BLaER1 treated with 17β-estradiol and CSF1 and Interleukin-3, amounts not matched to agents 10 nM and 100 nM (cell line): ENCODE measurements at regions not wholly inside any gene's neighbourhood (a gene's known extent, or its start where the extent isn't known, plus 50 kb on each side); places are given as distances from the start of the nearest gene placed in this dataset.

Experiments
- H3K27ac ChIP-seq, 11 experiments: shearing (Covaris generic); formaldehyde crosslinking; 2 replicates each; pipeline ENCODE4 v1.8.1; 2022
- H3K27me3 ChIP-seq, 11 experiments: shearing (Covaris generic); formaldehyde crosslinking; 2 replicates each; pipeline ENCODE4 v1.8.1; 2022
- H3K36me3 ChIP-seq, 11 experiments: shearing (Covaris generic); formaldehyde crosslinking; 2 replicates each; pipeline ENCODE4 v1.8.1; 2022
- H3K4me1 ChIP-seq, 10 experiments: shearing (Covaris generic); formaldehyde crosslinking; 2 replicates each; pipeline ENCODE4 v1.8.1; 2022
- H3K4me2 ChIP-seq, 11 experiments: shearing (Covaris generic); formaldehyde crosslinking; 2 replicates each; pipeline ENCODE4 v1.8.1; 2022
- H3K4me3 ChIP-seq, 10 experiments: shearing (Covaris generic); formaldehyde crosslinking; 2 replicates each; pipeline ENCODE4 v1.8.1; 2022
- H3K9ac ChIP-seq, 11 experiments: shearing (Covaris generic); formaldehyde crosslinking; 2 replicates each; pipeline ENCODE4 v1.8.1; 2022
- H3K9me3 ChIP-seq, 11 experiments: shearing (Covaris generic); formaldehyde crosslinking; replicated peaks in 1 of 11; 2 replicates each; pipeline ENCODE4 v1.8.1; 2022
- H4K20me1 ChIP-seq, 11 experiments: shearing (Covaris generic); formaldehyde crosslinking; 2 replicates each; pipeline ENCODE4 v1.8.1; 2022
- Cebpa-rat ChIP-seq, 11 experiments: shearing (Covaris generic); IDR thresholded peaks; 2 replicates each; pipeline ENCODE4 v1.8.1; 2022

- Histone ChIP-seq H3K4me1 (peaks cover 3 to 27% (median 20%) of the 10 kb centered on the region in 10 experiments; a peak in 18 of 20 replicates), H3K9me3 (peaks cover 0 to 11% (median 6%) of the 10 kb centered on the region in 11 experiments; a peak in 10 of 22 replicates), H3K27ac (no peak overlapping the region), H3K4me3 (no peak overlapping the region), H3K36me3 (no peaks in the 10 kb centered on the region), H3K27me3 (peaks cover 6 to 27% (median 16%) of the 10 kb centered on the region in 11 experiments; a peak in 20 of 22 replicates), H3K4me2 (no peak overlapping the region), H3K9ac (no peak overlapping the region), H4K20me1 (peaks cover 0 to 50% (median 0%) of the 10 kb centered on the region in 11 experiments; a peak in 9 of 22 replicates)
- no peak for TF ChIP-seq Cebpa-rat (IDR thresholded peaks at IDR 0.05)
Observed at GRCh38 chr20:62543470-62544302, 67.9 kb upstream of the GATA5 start.

DNA sequence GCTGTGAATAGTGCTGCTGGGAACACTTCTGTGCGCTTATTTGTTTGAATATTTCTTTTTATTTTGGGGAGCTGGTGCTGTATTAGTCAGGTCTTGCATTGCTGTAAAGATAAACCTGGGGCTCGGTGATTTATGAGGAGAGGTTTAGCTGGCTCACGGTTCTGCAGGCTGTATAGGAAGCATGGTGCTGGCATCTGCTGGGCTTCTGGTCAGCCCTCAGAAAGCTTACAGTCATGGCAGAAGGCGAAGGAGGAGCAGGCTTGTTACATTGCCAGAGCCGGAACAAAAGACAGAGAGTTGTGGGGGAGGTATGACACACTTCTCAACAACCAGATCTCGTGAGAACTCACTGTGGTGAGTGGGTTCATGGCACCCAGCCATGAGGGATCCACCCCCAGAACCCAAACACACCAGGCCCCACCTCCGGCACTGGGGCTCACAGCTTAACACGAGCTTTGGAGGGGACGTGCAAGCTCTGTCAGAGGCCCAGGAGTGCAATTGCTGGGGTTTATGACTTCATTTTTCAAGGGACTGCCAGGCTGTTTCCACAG, 68.8 kb upstream of the GATA5 start:
- H3K27ac ChIP-seq: no peak overlapping the region
- no peaks in the 10 kb centered on the region for H3K36me3 ChIP-seq
- TF ChIP-seq Cebpa-rat (IDR thresholded peaks at IDR 0.05): no peak
- peaks cover 0 to 59% (median 8%) of the 10 kb centered on the region in 11 experiments; a peak in 12 of 22 replicates for H4K20me1 ChIP-seq
- H3K4me2 ChIP-seq: no peak overlapping the region
- H3K4me1 ChIP-seq: peaks cover 7 to 36% (median 29%) of the 10 kb centered on the region in 10 experiments; a peak in 18 of 20 replicates
- peaks cover 15 to 36% (median 25%) of the 10 kb centered on the region in 11 experiments for H3K27me3 ChIP-seq
- peaks cover 0 to 11% (median 6%) of the 10 kb centered on the region in 11 experiments; a peak in 10 of 22 replicates for H3K9me3 ChIP-seq
- no peak overlapping the region for H3K4me3 ChIP-seq
- no peak overlapping the region for H3K9ac ChIP-seq

DNA sequence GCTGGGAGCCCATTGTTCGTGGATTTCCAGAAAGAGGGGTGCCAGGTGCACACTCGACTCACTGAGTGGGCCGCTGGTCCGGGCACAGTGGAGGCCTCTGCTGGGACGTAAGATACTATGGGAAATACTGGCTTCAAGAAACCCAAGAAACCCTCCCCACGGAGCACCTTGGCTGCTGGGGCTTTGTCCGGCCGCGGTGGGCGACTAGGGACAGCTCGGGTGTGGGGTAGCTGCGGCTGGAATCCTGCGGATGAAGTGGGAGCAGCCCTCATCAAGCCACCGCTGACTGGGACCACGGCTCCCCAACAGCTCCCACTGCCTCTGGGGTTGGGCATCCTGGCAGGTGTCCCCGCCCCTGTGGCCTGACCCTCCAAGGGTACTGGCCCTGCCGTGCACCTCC, 69.5 kb upstream of the GATA5 start:
- no peak overlapping the region for H3K4me2 ChIP-seq
- H3K27ac ChIP-seq: no peak overlapping the region
- peaks cover 22 to 43% (median 32%) of the 10 kb centered on the region in 11 experiments for H3K27me3 ChIP-seq
- no peak overlapping the region for H3K4me3 ChIP-seq
- H3K36me3 ChIP-seq: no peaks in the 10 kb centered on the region
- TF ChIP-seq Cebpa-rat (IDR thresholded peaks at IDR 0.05): no peak
- peaks cover 7 to 39% (median 31%) of the 10 kb centered on the region in 10 experiments; a peak in 18 of 20 replicates for H3K4me1 ChIP-seq
- H3K9ac ChIP-seq: no peak overlapping the region
- H4K20me1 ChIP-seq: peaks cover 0 to 61% (median 9%) of the 10 kb centered on the region in 11 experiments; a peak in 12 of 22 replicates
- H3K9me3 ChIP-seq: peaks cover 0 to 11% (median 6%) of the 10 kb centered on the region in 11 experiments; a peak in 10 of 22 replicates

GRCh38 chr20:62545901-62546525, 70.2 kb upstream of the GATA5 start:
- Histone ChIP-seq H3K4me2 (peak overlapping the region in 9 of 11 experiments; percentile 0 to 76 (median 40); a peak in 15 of 22 replicates), H4K20me1 (peaks cover 0 to 58% (median 13%) of the 10 kb centered on the region in 11 experiments; a peak in 14 of 22 replicates), H3K9me3 (peaks cover 0 to 11% (median 6%) of the 10 kb centered on the region in 11 experiments; a peak in 10 of 22 replicates), H3K4me1 (peaks cover 11 to 45% (median 38%) of the 10 kb centered on the region in 10 experiments), H3K4me3 (no peak overlapping the region), H3K9ac (no peak overlapping the region), H3K27ac (no peak overlapping the region), H3K27me3 (peaks cover 30 to 51% (median 39%) of the 10 kb centered on the region in 11 experiments), H3K36me3 (no peaks in the 10 kb centered on the region)
- TF ChIP-seq Cebpa-rat (IDR thresholded peaks at IDR 0.05): no peak

DNA sequence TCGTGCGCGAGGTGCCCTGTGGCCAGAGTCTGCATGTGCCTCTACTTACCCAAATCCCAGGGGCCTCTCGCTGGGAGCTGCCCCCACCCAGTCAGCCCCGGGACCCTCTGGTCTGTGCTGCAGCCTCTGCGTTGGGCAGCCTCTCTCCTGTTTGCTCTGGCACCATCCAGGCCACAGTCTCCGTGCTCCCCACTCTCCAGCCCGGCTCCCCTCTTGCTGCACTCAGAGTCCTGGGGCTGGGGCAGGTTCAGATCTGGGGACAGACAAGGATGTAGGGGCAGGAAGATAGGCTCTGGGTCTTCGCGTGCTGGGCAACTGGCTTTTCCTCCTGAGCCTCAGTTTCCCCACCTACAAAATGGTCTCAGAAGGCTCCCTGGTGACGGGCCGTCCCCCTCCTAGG, 70.8 kb upstream of the GATA5 start:
- H3K27ac ChIP-seq: no peak overlapping the region
- peaks cover 14 to 48% (median 41%) of the 10 kb centered on the region in 10 experiments for H3K4me1 ChIP-seq
- TF ChIP-seq Cebpa-rat (IDR thresholded peaks at IDR 0.05): no peak
- H3K4me2 ChIP-seq: peak overlapping the region in 9 of 11 experiments; percentile 0 to 76 (median 40); a peak in 16 of 22 replicates
- H3K27me3 ChIP-seq: peaks cover 36 to 56% (median 45%) of the 10 kb centered on the region in 11 experiments
- no peaks in the 10 kb centered on the region for H3K36me3 ChIP-seq
- no peak overlapping the region for H3K9ac ChIP-seq
- H3K9me3 ChIP-seq: peaks cover 0 to 11% (median 6%) of the 10 kb centered on the region in 11 experiments; a peak in 10 of 22 replicates
- no peak overlapping the region for H3K4me3 ChIP-seq
- peaks cover 0 to 56% (median 16%) of the 10 kb centered on the region in 11 experiments; a peak in 14 of 22 replicates for H4K20me1 ChIP-seq

GRCh38 chr20:62547364-62547763, 71.6 kb upstream of the GATA5 start:
- Histone ChIP-seq H3K4me2 (peak overlapping the region in 5 of 11 experiments; percentile 26 to 76 (median 40); a peak in 4 of 22 replicates), H3K9ac (no peak overlapping the region), H4K20me1 (peaks cover 0 to 59% (median 20%) of the 10 kb centered on the region in 11 experiments; a peak in 14 of 22 replicates), H3K36me3 (no peaks in the 10 kb centered on the region), H3K9me3 (peaks cover 0 to 11% (median 6%) of the 10 kb centered on the region in 11 experiments; a peak in 10 of 22 replicates), H3K27ac (no peak overlapping the region), H3K27me3 (peaks cover 43 to 64% (median 53%) of the 10 kb centered on the region in 11 experiments), H3K4me3 (no peak overlapping the region), H3K4me1 (peaks cover 14 to 48% (median 41%) of the 10 kb centered on the region in 10 experiments)
- TF ChIP-seq Cebpa-rat (IDR thresholded peaks at IDR 0.05): no peak

DNA sequence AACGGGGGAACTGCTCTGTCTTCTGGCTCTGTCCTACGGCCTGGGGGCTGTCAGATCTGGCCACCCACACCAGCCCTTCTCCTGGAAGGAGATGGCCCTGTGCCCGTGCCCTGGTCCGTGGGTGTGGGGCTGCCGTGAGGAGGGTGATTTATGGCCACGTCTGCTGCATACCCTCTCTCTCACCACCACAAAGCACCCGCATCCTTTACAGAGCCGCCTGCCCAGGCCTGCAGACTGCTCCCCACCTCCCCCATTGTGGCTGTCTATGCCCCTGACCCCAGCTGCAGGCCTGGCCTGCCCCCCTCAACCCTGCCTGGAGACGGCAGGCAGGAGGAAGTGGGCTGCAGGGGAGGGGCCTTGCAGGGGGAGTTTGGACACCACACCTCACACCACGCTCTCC, 72.7 kb upstream of the GATA5 start:
- Histone ChIP-seq H3K36me3 (no peaks in the 10 kb centered on the region), H4K20me1 (peaks cover 0 to 70% (median 20%) of the 10 kb centered on the region in 11 experiments; a peak in 14 of 22 replicates), H3K27ac (no peak overlapping the region), H3K4me2 (peak overlapping the region in 10 of 11 experiments; percentile 13 to 76 (median 66); a peak in 19 of 22 replicates), H3K4me3 (no peak overlapping the region), H3K9ac (0 out of 22 replicates have a peak overlapping the region, but pooled peaks of 3 of the 11 experiments have one; percentile 14 to 22 (median 15)), H3K27me3 (peaks cover 54 to 75% (median 64%) of the 10 kb centered on the region in 11 experiments), H3K4me1 (peaks cover 14 to 48% (median 41%) of the 10 kb centered on the region in 10 experiments), H3K9me3 (peaks cover 0 to 11% (median 6%) of the 10 kb centered on the region in 11 experiments; a peak in 10 of 22 replicates)
- no peak for TF ChIP-seq Cebpa-rat (IDR thresholded peaks at IDR 0.05)

DNA sequence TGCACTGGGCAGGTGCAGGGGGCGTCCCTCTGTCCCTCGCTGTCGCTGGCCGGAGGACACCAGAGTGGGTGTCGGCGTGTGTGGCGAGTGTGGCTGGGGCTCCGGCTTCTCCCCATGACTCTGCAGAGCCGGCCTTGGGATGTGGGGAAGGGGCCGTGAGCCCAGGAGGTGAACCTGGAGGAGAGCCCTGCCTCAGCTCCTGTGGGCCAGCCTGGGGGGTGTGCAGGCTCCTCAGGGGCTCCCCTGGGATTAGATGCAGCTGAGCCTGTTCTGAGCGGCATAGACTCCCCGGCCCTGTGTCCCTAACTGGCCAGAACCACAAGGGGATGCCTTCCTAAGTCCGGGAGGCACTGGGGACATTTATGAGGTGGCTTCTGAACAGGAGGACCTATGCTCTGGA, 73.2 kb upstream of the GATA5 start:
- Histone ChIP-seq H3K9ac (peak overlapping the region in 3 of 11 experiments; percentile 14 to 22 (median 15); a peak in 1 of 22 replicates), H3K4me2 (peak overlapping the region; percentile 12 to 76 (median 60); a peak in 19 of 22 replicates), H3K4me3 (no peak overlapping the region), H4K20me1 (peaks cover 0 to 76% (median 20%) of the 10 kb centered on the region in 11 experiments; a peak in 14 of 22 replicates), H3K36me3 (no peaks in the 10 kb centered on the region), H3K27ac (no peak overlapping the region), H3K27me3 (peaks cover 60 to 81% (median 69%) of the 10 kb centered on the region in 11 experiments), H3K9me3 (peaks cover 0 to 11% (median 6%) of the 10 kb centered on the region in 11 experiments; a peak in 10 of 22 replicates), H3K4me1 (peaks cover 14 to 48% (median 41%) of the 10 kb centered on the region in 10 experiments)
- no peak for TF ChIP-seq Cebpa-rat (IDR thresholded peaks at IDR 0.05)
